OCI-LY7 (cell line): ENCODE measurements at regions not wholly inside any gene's neighbourhood (a gene's known extent, or its start where the extent isn't known, plus 50 kb on each side); places are given as distances from the start of the nearest gene placed in this dataset.

ENCODE experiments used
- EZH2phosphoT487 ChIP-seq: fragments of 200-600 bp; sonication (generic); IDR thresholded peaks from 2 replicates; pipeline ENCODE4 v1.6.1; 2018; ENCODE audit warnings: low read depth, borderline replicate concordance, mild to moderate bottlenecking, mixed run types, antibody characterized with exemption, low read length, moderate library complexity, mixed read lengths
- TF ChIP-seq, protein P1 (sequence below): fragments of 200-600 bp; sonication (generic); conservative IDR thresholded peaks from 2 replicates; pipeline ENCODE4 v1.5.1; 2014; ENCODE audit warnings: mild to moderate bottlenecking, antibody characterized with exemption, low read length, moderate library complexity, mixed read lengths

DNA sequence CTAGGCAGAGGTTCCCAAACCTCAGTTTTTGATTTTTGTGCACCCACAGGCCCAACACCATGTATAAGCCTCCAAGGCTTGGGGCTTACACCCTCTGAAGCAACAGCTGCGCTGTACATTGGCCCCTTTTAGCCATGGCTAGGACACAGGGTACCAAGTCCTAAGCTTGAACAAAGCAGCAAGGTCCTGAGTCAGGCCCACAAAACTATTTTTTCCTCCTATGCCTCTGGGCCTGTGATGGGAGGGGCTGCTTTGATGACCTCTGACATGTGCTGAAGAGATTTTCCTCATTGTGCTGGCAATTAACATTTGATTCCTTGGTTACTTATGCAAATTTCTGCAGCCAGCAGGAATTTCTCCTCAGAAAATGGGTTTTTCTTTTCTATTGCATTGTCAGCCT is 262.2 kb upstream of the CEP162 start:
- TF ChIP-seq, protein P1, sequence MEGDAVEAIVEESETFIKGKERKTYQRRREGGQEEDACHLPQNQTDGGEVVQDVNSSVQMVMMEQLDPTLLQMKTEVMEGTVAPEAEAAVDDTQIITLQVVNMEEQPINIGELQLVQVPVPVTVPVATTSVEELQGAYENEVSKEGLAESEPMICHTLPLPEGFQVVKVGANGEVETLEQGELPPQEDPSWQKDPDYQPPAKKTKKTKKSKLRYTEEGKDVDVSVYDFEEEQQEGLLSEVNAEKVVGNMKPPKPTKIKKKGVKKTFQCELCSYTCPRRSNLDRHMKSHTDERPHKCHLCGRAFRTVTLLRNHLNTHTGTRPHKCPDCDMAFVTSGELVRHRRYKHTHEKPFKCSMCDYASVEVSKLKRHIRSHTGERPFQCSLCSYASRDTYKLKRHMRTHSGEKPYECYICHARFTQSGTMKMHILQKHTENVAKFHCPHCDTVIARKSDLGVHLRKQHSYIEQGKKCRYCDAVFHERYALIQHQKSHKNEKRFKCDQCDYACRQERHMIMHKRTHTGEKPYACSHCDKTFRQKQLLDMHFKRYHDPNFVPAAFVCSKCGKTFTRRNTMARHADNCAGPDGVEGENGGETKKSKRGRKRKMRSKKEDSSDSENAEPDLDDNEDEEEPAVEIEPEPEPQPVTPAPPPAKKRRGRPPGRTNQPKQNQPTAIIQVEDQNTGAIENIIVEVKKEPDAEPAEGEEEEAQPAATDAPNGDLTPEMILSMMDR, result no peak
- no peak for TF ChIP-seq EZH2phosphoT487
